H9 (cell line): ENCODE measurements at regions not wholly inside any gene's neighbourhood (a gene's known extent, or its start where the extent isn't known, plus 50 kb on each side); places are given as distances from the start of the nearest gene placed in this dataset.

Experiments used
- DNase-seq: peaks from one replicate; pipeline ENCODE4 v3.0.0-alpha.2; 2017
- H2AFZ ChIP-seq: one replicate; pipeline ENCODE4 v1.6.1; 2013; ENCODE audit warnings: mild to moderate bottlenecking, low read length, control low read depth, moderate library complexity
- H2AK5ac ChIP-seq: 2 replicates; pipeline ENCODE4 v1.6.1; 2013; ENCODE audit warnings: low read length, control low read depth, mixed read lengths; ENCODE audit not compliant: insufficient read length
- H2BK120ac ChIP-seq: one replicate; pipeline ENCODE4 v1.6.1; 2013; ENCODE audit warnings: low read depth, mild to moderate bottlenecking, low read length, control low read depth, inconsistent platforms; ENCODE audit not compliant: poor library complexity, severe bottlenecking
- H2BK12ac ChIP-seq: 2 replicates; pipeline ENCODE4 v1.6.1; 2013; ENCODE audit warnings: low read length, control low read depth, mixed read lengths, low read depth; ENCODE audit not compliant: insufficient read length
- H2BK15ac ChIP-seq: 2 replicates; pipeline ENCODE4 v1.6.1; 2013; ENCODE audit warnings: low read depth, low read length, control low read depth
- H2BK20ac ChIP-seq: one replicate; pipeline ENCODE4 v1.6.1; 2013; ENCODE audit warnings: low read depth, mild to moderate bottlenecking, low read length, control low read depth, inconsistent platforms; ENCODE audit not compliant: poor library complexity, severe bottlenecking
- H2BK5ac ChIP-seq: 2 replicates; pipeline ENCODE4 v1.6.1; 2013; ENCODE audit warnings: low read length, control low read depth, mixed read lengths; ENCODE audit not compliant: insufficient read length
- H3K14ac ChIP-seq: 2 replicates; pipeline ENCODE4 v1.6.1; 2013; ENCODE audit warnings: low read length, control low read depth; ENCODE audit not compliant: insufficient read depth
- H3K18ac ChIP-seq: 2 replicates; pipeline ENCODE4 v1.6.1; 2013; ENCODE audit warnings: low read depth, mild to moderate bottlenecking, mixed read lengths, low read length, control low read depth; ENCODE audit not compliant: insufficient read length
- H3K23ac ChIP-seq: 2 replicates; pipeline ENCODE4 v1.6.1; 2013; ENCODE audit warnings: low read length, control low read depth, mixed read lengths, low read depth; ENCODE audit not compliant: insufficient read length
- H3K23me2 ChIP-seq: 2 replicates; pipeline ENCODE4 v1.6.1; 2013; ENCODE audit warnings: low read depth, mild to moderate bottlenecking, mixed read lengths, low read length, control low read depth; ENCODE audit not compliant: insufficient read length, poor library complexity, severe bottlenecking
- H3K27ac ChIP-seq: 2 replicates; pipeline ENCODE4 v1.5.1; 2013; ENCODE audit warnings: low read length, control low read depth, mixed read lengths, low read depth; ENCODE audit not compliant: insufficient read length
- H3K27me3 ChIP-seq: 2 replicates; pipeline ENCODE4 v1.6.1; 2013; ENCODE audit warnings: low read length, control low read depth, inconsistent platforms; ENCODE audit not compliant: insufficient read depth
- H3K4ac ChIP-seq: 2 replicates; pipeline ENCODE4 v1.6.1; 2013; ENCODE audit warnings: low read depth, mild to moderate bottlenecking, control low read depth, inconsistent platforms, low read length, moderate library complexity
- H3K4me1 ChIP-seq: 2 replicates; pipeline ENCODE4 v1.6.1; 2013; ENCODE audit warnings: low read length, control low read depth, inconsistent platforms; ENCODE audit not compliant: insufficient read depth
- H3K4me2 ChIP-seq: 2 replicates; pipeline ENCODE4 v1.6.1; 2013; ENCODE audit warnings: low read length, control low read depth, mixed read lengths; ENCODE audit not compliant: insufficient read length, insufficient read depth
- H3K56ac ChIP-seq: 2 replicates; pipeline ENCODE4 v1.6.1; 2013; ENCODE audit warnings: low read depth, mild to moderate bottlenecking, mixed read lengths, low read length, control low read depth; ENCODE audit not compliant: insufficient read length
- H3K79me1 ChIP-seq: 2 replicates; pipeline ENCODE4 v1.6.1; 2013; ENCODE audit warnings: low read depth, mild to moderate bottlenecking, moderate library complexity, low read length, control low read depth, inconsistent platforms; ENCODE audit not compliant: insufficient read depth, poor library complexity, severe bottlenecking
- H3K79me2 ChIP-seq: 2 replicates; pipeline ENCODE4 v1.6.1; 2013; ENCODE audit warnings: low read length, control low read depth, inconsistent platforms; ENCODE audit not compliant: insufficient read depth
- H3K9ac ChIP-seq: 2 replicates; pipeline ENCODE4 v1.6.1; 2013; ENCODE audit warnings: low read length, control low read depth, mixed read lengths; ENCODE audit not compliant: insufficient read length; ENCODE audit errors: extremely low read depth
- H3K9me3 ChIP-seq: one replicate; pipeline ENCODE4 v1.6.1; 2013; ENCODE audit warnings: low read depth, low read length, inconsistent platforms; ENCODE audit not compliant: control insufficient read depth
- H3T11ph ChIP-seq: one replicate; pipeline ENCODE4 v1.6.1; 2013; ENCODE audit warnings: mild to moderate bottlenecking, low read length, control low read depth, inconsistent platforms
- H4K20me1 ChIP-seq: one replicate; pipeline ENCODE4 v1.6.1; 2013; ENCODE audit not compliant: control insufficient read depth, insufficient read length, insufficient read depth
- H4K5ac ChIP-seq: 2 replicates; pipeline ENCODE4 v1.6.1; 2013; ENCODE audit warnings: low read depth, mild to moderate bottlenecking, mixed read lengths, low read length, control low read depth; ENCODE audit not compliant: insufficient read length
- H4K8ac ChIP-seq: replicated peaks from 2 replicates; pipeline ENCODE4 v1.6.1; 2013; ENCODE audit warnings: low read length, control low read depth, mixed read lengths, low read depth; ENCODE audit not compliant: insufficient read length
- H4K91ac ChIP-seq: 2 replicates; pipeline ENCODE4 v1.6.1; 2013; ENCODE audit warnings: low read depth, mild to moderate bottlenecking, moderate library complexity, mixed read lengths, low read length, control low read depth; ENCODE audit not compliant: insufficient read length
- H3K27ac Mint-ChIP-seq, 3 experiments: 2 replicates in 2 of 3; 3 replicates in 1 of 3; pipeline ENCODE4 v1.8.0; 2020 to 2021; ENCODE audit warnings: mixed read lengths in 3 of 3, mild to moderate bottlenecking in 1 of 3, moderate library complexity in 1 of 3
- H3K27me3 Mint-ChIP-seq: 2 replicates; pipeline ENCODE4 v1.8.0; 2021; ENCODE audit warnings: low read depth, mild to moderate bottlenecking, moderate library complexity, mixed read lengths
- H3K36me3 Mint-ChIP-seq, 3 experiments: 2 replicates in 2 of 3; 3 replicates in 1 of 3; pipeline ENCODE4 v1.8.0; 2020 to 2021; ENCODE audit warnings: low read depth in 3 of 3, mixed read lengths in 3 of 3; ENCODE audit not compliant: insufficient read depth in 1 of 3
- H3K4me1 Mint-ChIP-seq, 2 experiments: 2 replicates each; pipeline ENCODE4 v1.8.0; 2020; ENCODE audit warnings: mixed read lengths in 2 of 2
- H3K4me3 Mint-ChIP-seq, 2 experiments: 2 replicates in 1 of 2; 3 replicates in 1 of 2; pipeline ENCODE4 v1.8.0; 2020 to 2021; ENCODE audit warnings: mild to moderate bottlenecking in 2 of 2, mixed read lengths in 2 of 2, moderate library complexity in 1 of 2
- H3K9me3 Mint-ChIP-seq, 2 experiments: 2 replicates in 1 of 2; 3 replicates in 1 of 2; pipeline ENCODE4 v1.8.0; 2020; ENCODE audit warnings: mild to moderate bottlenecking in 2 of 2, mixed read lengths in 2 of 2, moderate library complexity in 1 of 2
- CTCF ChIP-seq: fragments of 200-600 bp; sonication (generic); conservative IDR thresholded peaks from 3 replicates; pipeline ENCODE4 v1.8.0; 2021; ENCODE audit warnings: antibody characterized with exemption, mild to moderate bottlenecking

GRCh38 chr3:24838533-24838932 is 343.9 kb upstream of the THRB start:
- no peak overlapping the region for H2AK5ac ChIP-seq
- no peak overlapping the region for H4K8ac ChIP-seq
- no peak overlapping the region for H2BK20ac ChIP-seq
- no peak overlapping the region for H3K9ac ChIP-seq
- no peaks in the 10 kb centered on the region for H3K27me3 ChIP-seq
- no peak overlapping the region for H2BK12ac ChIP-seq
- no peak overlapping the region for H3K4me2 ChIP-seq
- H4K20me1 ChIP-seq, result no peaks in the 10 kb centered on the region
- H3K27me3 Mint-ChIP-seq, result peaks cover 10% of the 10 kb centered on the region
- no peak overlapping the region for H4K91ac ChIP-seq
- H3K14ac ChIP-seq, result no peak overlapping the region
- H3K4me1 ChIP-seq, result no peaks in the 10 kb centered on the region; the same call in 1 of the 2 replicates
- H2BK120ac ChIP-seq, result no peak overlapping the region
- no peaks in the 10 kb centered on the region for H3K23me2 ChIP-seq
- no peak for DNase-seq
- H3T11ph ChIP-seq, result no peak overlapping the region
- H3K56ac ChIP-seq, result no peak overlapping the region
- no peak for TF ChIP-seq CTCF
- no peaks in the 10 kb centered on the region for H3K36me3 Mint-ChIP-seq
- H3K79me2 ChIP-seq, result no peaks in the 10 kb centered on the region
- H2BK5ac ChIP-seq, result no peak overlapping the region
- no peak overlapping the region for H3K27ac ChIP-seq
- H3K9me3 ChIP-seq, result no peaks in the 10 kb centered on the region
- H3K79me1 ChIP-seq, result no peaks in the 10 kb centered on the region
- no peak overlapping the region for H3K23ac ChIP-seq
- no peak overlapping the region for H3K4me3 Mint-ChIP-seq
- no peak overlapping the region for H3K27ac Mint-ChIP-seq
- H2AFZ ChIP-seq, result no peak overlapping the region
- H3K9me3 Mint-ChIP-seq, result no peaks in the 10 kb centered on the region
- H3K18ac ChIP-seq, result no peak overlapping the region
- H2BK15ac ChIP-seq, result no peak overlapping the region
- H4K5ac ChIP-seq, result no peak overlapping the region
- peaks cover 13% of the 10 kb centered on the region in 2 experiments for H3K4me1 Mint-ChIP-seq
- H3K4ac ChIP-seq, result no peak overlapping the region
